Breast epithelium (tissue), 4 donors: ENCODE measurements at regions not wholly inside any gene's neighbourhood (a gene's known extent, or its start where the extent isn't known, plus 50 kb on each side); places are given as distances from the start of the nearest gene placed in this dataset.

ENCODE experiments used
- DNase-seq, 2 donors: peaks; one replicate each; pipeline ENCODE4 v3.0.0-alpha.2; 2019; ENCODE audit warnings: low spot score in 2 of 2
- H3K27ac ChIP-seq, 2 donors: fragments of 200-600 bp; sonication (generic) in 1 of 2; one replicate each; pipeline ENCODE4 v1.5.1; 2016 to 2019; ENCODE audit warnings: mild to moderate bottlenecking in 1 of 2
- H3K27me3 ChIP-seq, 2 donors: fragments of 200-600 bp; sonication (generic) in 1 of 2; one replicate each; pipeline versions ENCODE4 v1.5.1 to v1.6.0; 2017 to 2019; ENCODE audit warnings: control low read depth in 1 of 2, mild to moderate bottlenecking in 1 of 2
- H3K36me3 ChIP-seq: fragments of 200-600 bp; one replicate; pipeline ENCODE4 v1.5.1; 2019
- H3K4me1 ChIP-seq, 2 donors: fragments of 200-600 bp; sonication (generic); one replicate each; pipeline ENCODE4 v1.5.1; 2016 to 2019; ENCODE audit warnings: control low read depth in 1 of 2
- H3K4me3 ChIP-seq, 3 donors: fragments of 200-600 bp; sonication (generic); 1 replicate in 2 of 3; 2 replicates in 1 of 3; pipeline ENCODE4 v1.5.1; 2016 to 2019; ENCODE audit warnings: mild to moderate bottlenecking in 3 of 3, moderate library complexity in 2 of 3
- H3K9me3 ChIP-seq, 2 donors: fragments of 200-600 bp; sonication (generic) in 1 of 2; one replicate each; pipeline ENCODE4 v1.5.1; 2016 to 2019; ENCODE audit warnings: control low read depth in 1 of 2
- CTCF ChIP-seq, 3 donors: fragments of 450-650 bp; IDR thresholded peaks; one replicate each; pipeline ENCODE4 v1.5.1; 2016 to 2017; ENCODE audit warnings: antibody characterized with exemption in 3 of 3, mild to moderate bottlenecking in 3 of 3, moderate library complexity in 3 of 3
- POLR2A ChIP-seq: fragments of 450-650 bp; IDR thresholded peaks from one replicate; pipeline ENCODE4 v1.6.1; 2016; ENCODE audit warnings: antibody characterized with exemption, mild to moderate bottlenecking, moderate library complexity
- POLR2AphosphoS5 ChIP-seq, 3 donors: sonication (generic); formaldehyde crosslinking; IDR thresholded peaks; one replicate each; pipeline ENCODE4 v1.6.1; 2017; ENCODE audit warnings: antibody characterized with exemption in 3 of 3
- intact Hi-C: fragments of 100-400 bp; cut with DNase I; formaldehyde crosslinking; loops from one replicate; pipeline ENCODE4 v1.15.1; 2023; ENCODE audit warnings: low total_unique reads

DNA sequence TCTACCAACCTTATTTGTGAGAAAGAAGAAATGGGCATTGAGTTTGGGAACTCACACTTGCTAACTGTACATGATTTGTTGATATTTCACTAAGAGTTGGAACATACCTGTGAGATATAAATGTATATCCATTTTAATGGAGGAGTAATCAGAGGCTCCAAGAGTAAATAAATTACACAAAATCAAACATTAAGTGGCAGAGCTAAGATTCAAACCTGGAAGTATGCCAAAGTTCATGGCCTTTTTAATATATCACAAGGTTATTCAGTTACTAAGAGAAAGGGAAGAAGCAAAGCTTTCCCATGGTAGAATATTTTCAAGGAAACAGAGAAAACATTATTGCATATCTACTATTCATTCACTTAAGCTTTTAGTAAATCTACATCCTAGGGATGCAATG lies 1641.1 kb downstream of the FAM181B start:
- H3K4me1 ChIP-seq: no peaks in the 10 kb centered on the region
- intact Hi-C loops: no loop called here
- DNase-seq: no peak
- H3K27me3 ChIP-seq: no peaks in the 10 kb centered on the region
- no peaks in the 10 kb centered on the region for H3K36me3 ChIP-seq
- no peaks in the 10 kb centered on the region for H3K9me3 ChIP-seq
- no peak overlapping the region for H3K27ac ChIP-seq
- TF ChIP-seq POLR2AphosphoS5 (IDR thresholded peaks at IDR 0.05) (no peak), POLR2A (no peak), CTCF (IDR thresholded peaks at IDR 0.05) (no peak)
- H3K4me3 ChIP-seq: no peak overlapping the region

DNA sequence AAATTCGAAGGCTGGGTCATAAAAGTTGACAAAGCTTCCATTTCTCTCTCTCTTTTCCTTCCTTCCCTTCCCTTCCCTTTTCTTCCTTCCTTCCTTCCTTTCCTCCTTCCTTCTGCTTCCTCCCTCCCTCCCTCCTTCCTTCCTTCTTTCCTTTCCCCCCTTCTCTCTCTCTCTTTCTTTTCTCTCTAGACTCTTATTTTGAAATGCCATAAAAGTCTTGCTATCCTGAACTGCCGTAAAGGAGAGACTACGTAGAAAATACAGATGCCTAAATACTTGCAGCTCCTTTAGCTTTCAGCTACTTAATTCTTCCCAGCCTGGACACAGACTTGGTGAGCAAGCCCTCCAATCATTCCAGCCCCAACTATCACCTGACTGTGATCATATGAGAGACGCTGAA lies 1644.4 kb downstream of the FAM181B start:
- no peak for DNase-seq

DNA sequence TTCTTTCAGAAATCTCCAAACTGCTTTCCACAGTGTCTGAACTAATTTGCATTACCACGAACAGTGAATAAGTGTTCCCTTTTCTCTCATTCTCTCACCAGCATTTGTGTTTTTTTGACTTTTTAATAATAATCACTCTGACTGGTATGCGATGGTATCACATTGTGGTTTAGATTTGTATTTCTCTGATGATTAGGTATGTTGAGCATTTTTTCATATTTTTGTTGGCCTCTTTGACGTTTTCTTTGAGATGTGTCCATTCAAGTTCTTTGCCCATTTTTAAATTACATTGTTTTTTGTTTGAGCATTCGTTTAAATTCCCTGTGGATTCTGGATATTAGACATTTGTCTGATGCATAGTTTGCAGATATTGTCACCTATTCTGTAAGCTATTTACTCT lies 1639.6 kb upstream of the TENM4 start:
- Histone ChIP-seq H3K4me1 (no peaks in the 10 kb centered on the region), H3K27ac (no peak overlapping the region), H3K36me3 (no peaks in the 10 kb centered on the region), H3K9me3 (no peaks in the 10 kb centered on the region), H3K27me3 (no peaks in the 10 kb centered on the region), H3K4me3 (no peak overlapping the region)
- intact Hi-C loops: no loop called here
- DNase-seq: no peak
- TF ChIP-seq POLR2AphosphoS5 (IDR thresholded peaks at IDR 0.05) (no peak), POLR2A (no peak)

More for the DNA sequence above, 1644.4 kb downstream of the FAM181B start:
- Histone ChIP-seq H3K36me3 (no peaks in the 10 kb centered on the region), H3K4me3 (no peak overlapping the region), H3K27me3 (no peaks in the 10 kb centered on the region), H3K9me3 (no peaks in the 10 kb centered on the region), H3K27ac (no peak overlapping the region), H3K4me1 (no peaks in the 10 kb centered on the region)
- TF ChIP-seq POLR2AphosphoS5 (IDR thresholded peaks at IDR 0.05) (no peak), POLR2A (no peak), CTCF (IDR thresholded peaks at IDR 0.05) (no peak)
- intact Hi-C loops: no loop called here

- H3K36me3 ChIP-seq: no peaks in the 10 kb centered on the region
- no peak overlapping the region for H3K27ac ChIP-seq
- H3K27me3 ChIP-seq: no peaks in the 10 kb centered on the region
- intact Hi-C loops: no loop called here
- H3K9me3 ChIP-seq: no peaks in the 10 kb centered on the region
- TF ChIP-seq POLR2AphosphoS5 (IDR thresholded peaks at IDR 0.05) (no peak), CTCF (IDR thresholded peaks at IDR 0.05) (no peak)
- no peaks in the 10 kb centered on the region for H3K4me1 ChIP-seq
- no peak for DNase-seq
- H3K4me3 ChIP-seq: no peak overlapping the region
Measured at GRCh38 chr11:81072273-81072672, 1631.4 kb upstream of the TENM4 start.

- DNase-seq: no peak
- intact Hi-C loops: no loop called here
- TF ChIP-seq POLR2AphosphoS5 (IDR thresholded peaks at IDR 0.05) (no peak), CTCF (IDR thresholded peaks at IDR 0.05) (no peak), POLR2A (no peak)
Measured at GRCh38 chr11:81071606-81072005, 1630.8 kb upstream of the TENM4 start.

DNA sequence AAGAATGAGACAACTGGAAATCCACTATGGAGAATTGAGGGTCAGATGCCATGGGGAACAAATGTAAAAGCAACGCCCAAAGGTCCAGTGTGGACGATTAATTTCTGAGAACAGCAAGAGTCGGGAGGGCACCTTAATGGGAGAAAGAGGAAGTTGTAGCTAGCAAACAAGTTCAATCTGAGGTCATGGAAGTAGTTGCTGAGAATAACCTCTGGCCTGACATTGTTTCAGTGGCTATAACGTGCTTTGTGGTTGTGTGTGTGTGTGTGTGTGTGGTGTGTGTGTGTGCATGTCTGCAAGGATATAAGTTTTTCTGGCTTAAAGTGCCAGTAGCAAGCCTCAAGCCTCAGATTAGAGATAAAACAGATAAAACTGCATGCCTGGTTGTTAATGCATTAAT lies 1630.1 kb upstream of the TENM4 start:
- no peaks in the 10 kb centered on the region for H3K27me3 ChIP-seq
- no peak overlapping the region for H3K27ac ChIP-seq
- H3K4me3 ChIP-seq: no peak overlapping the region
- no peaks in the 10 kb centered on the region for H3K9me3 ChIP-seq
- H3K36me3 ChIP-seq: no peaks in the 10 kb centered on the region
- H3K4me1 ChIP-seq: no peaks in the 10 kb centered on the region
- TF ChIP-seq POLR2AphosphoS5 (IDR thresholded peaks at IDR 0.05) (no peak), POLR2A (no peak), CTCF (IDR thresholded peaks at IDR 0.05) (no peak)
- intact Hi-C loops: no loop called here
- DNase-seq: no peak

More at GRCh38 chr11:81071606-81072005, 1630.8 kb upstream of the TENM4 start:
- H3K36me3 ChIP-seq: no peaks in the 10 kb centered on the region
- H3K4me3 ChIP-seq: no peak overlapping the region
- no peak overlapping the region for H3K27ac ChIP-seq
- H3K4me1 ChIP-seq: no peaks in the 10 kb centered on the region
- no peaks in the 10 kb centered on the region for H3K27me3 ChIP-seq
- no peaks in the 10 kb centered on the region for H3K9me3 ChIP-seq
